ENCODE measurements at regions not wholly inside any gene's neighbourhood (a gene's known extent, or its start where the extent isn't known, plus 50 kb on each side); places are given as distances from the start of the nearest gene placed in this dataset.

GRCh38 chr18:60675801-60676200 lies 303.2 kb upstream of the MC4R start:
- H3K27ac Mint-ChIP-seq (ENCODE audit: low read depth), result no peak overlapping the region
- no peak for ATAC-seq (replicated peaks; ENCODE audit: extremely low read depth, poor library complexity, severe bottlenecking)
- H3K9me3 Mint-ChIP-seq, result no peaks in the 10 kb centered on the region
- H3K4me3 Mint-ChIP-seq, result no peak overlapping the region
- no peak for DNase-seq (ENCODE audit: low spot score in 2 of 2)
- peaks cover 3% of the 10 kb centered on the region for H3K36me3 Mint-ChIP-seq (ENCODE audit: insufficient read depth)
- no peaks in the 10 kb centered on the region for H3K27me3 Mint-ChIP-seq
- H3K4me1 Mint-ChIP-seq, result no peaks in the 10 kb centered on the region

- H3K4me1 Mint-ChIP-seq, result no peaks in the 10 kb centered on the region
- H3K27ac Mint-ChIP-seq (ENCODE audit: low read depth), result no peak overlapping the region
- DNase-seq (ENCODE audit: low spot score in 2 of 2) (no peak), ATAC-seq (replicated peaks; ENCODE audit: extremely low read depth, poor library complexity, severe bottlenecking) (no peak)
- no peak overlapping the region for H3K4me3 Mint-ChIP-seq
- H3K36me3 Mint-ChIP-seq (ENCODE audit: insufficient read depth), result peaks cover 3% of the 10 kb centered on the region
- no peaks in the 10 kb centered on the region for H3K9me3 Mint-ChIP-seq
- no peaks in the 10 kb centered on the region for H3K27me3 Mint-ChIP-seq
These were observed 304.2 kb upstream of the MC4R start for GRCh38 chr18:60676815-60677214.

DNA sequence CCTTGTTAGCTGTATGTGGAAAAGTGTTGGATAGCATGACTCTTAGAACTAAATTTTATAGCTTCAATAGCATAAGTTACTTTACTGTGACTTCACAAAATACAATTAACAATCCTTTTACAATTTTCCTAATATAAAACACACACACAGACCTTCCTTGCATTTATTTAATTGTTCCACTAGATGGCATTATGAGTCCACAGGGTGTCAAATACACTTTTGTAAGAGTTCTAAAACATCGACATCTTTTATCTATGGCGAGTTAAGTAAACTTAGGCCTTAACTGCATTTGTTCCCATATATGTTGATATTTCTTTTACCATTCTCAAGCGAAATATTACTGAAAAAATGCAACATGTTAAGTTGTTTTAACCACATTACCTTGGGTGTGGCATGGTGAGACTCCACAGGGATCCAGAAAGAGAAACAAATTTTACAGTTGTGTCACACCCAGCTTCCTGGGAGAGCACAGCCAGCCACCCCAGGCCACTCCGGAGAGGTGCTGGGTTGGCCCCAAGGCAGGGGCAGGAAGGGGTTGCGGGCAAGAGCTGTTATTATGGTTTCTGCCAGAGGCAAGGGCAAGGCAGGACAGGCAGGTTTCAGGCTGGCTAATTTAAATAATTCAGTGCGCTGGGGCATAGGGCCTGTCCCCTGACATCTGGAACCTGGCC lies 312.4 kb upstream of the MC4R start:
- Mint-ChIP-seq H3K27ac (ENCODE audit: low read depth) (no peak overlapping the region), H3K9me3 (no peaks in the 10 kb centered on the region), H3K27me3 (no peaks in the 10 kb centered on the region), H3K36me3 (ENCODE audit: insufficient read depth) (no peaks in the 10 kb centered on the region), H3K4me3 (no peak overlapping the region), H3K4me1 (no peaks in the 10 kb centered on the region)
- ATAC-seq (replicated peaks; ENCODE audit: extremely low read depth, poor library complexity, severe bottlenecking), result no peak
- DNase-seq (ENCODE audit: low spot score in 2 of 2), result no peak

DNA sequence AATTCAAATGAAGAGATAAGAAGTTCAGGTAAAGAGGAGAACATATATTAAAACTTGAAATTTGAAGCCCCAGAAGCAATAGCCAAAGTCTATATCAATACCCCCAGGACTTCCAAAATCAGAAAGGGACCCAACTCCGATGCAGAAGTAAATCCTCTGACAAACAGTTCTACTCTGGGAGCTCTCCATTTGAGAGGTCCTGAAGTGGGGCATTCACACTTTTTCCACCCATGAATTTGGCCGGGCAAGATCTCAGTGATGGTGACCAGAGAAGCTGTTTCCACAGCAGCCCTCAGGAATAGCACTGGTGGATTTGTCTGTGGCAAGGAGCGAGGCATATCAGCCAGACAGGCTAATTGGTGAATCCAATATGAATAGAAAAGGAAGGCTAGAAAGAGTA lies 313.6 kb upstream of the MC4R start:
- Mint-ChIP-seq H3K27ac (ENCODE audit: low read depth) (no peak overlapping the region), H3K4me1 (no peaks in the 10 kb centered on the region), H3K27me3 (no peaks in the 10 kb centered on the region), H3K36me3 (ENCODE audit: insufficient read depth) (no peaks in the 10 kb centered on the region), H3K4me3 (no peak overlapping the region), H3K9me3 (no peaks in the 10 kb centered on the region)
- no peak for DNase-seq (ENCODE audit: low spot score in 2 of 2)
- no peak for ATAC-seq (replicated peaks; ENCODE audit: extremely low read depth, poor library complexity, severe bottlenecking)

- H3K27ac Mint-ChIP-seq (ENCODE audit: low read depth), result no peak overlapping the region
- no peaks in the 10 kb centered on the region for H3K36me3 Mint-ChIP-seq (ENCODE audit: insufficient read depth)
- H3K4me3 Mint-ChIP-seq, result no peak overlapping the region
- no peaks in the 10 kb centered on the region for H3K27me3 Mint-ChIP-seq
- H3K9me3 Mint-ChIP-seq, result peaks cover 11% of the 10 kb centered on the region
- no peak for ATAC-seq (replicated peaks; ENCODE audit: extremely low read depth, poor library complexity, severe bottlenecking)
- DNase-seq (ENCODE audit: low spot score in 2 of 2), result no peak
- H3K4me1 Mint-ChIP-seq, result no peaks in the 10 kb centered on the region
These were observed 318.5 kb upstream of the MC4R start for GRCh38 chr18:60691061-60691460.

- no peaks in the 10 kb centered on the region for H3K36me3 Mint-ChIP-seq (ENCODE audit: insufficient read depth)
- H3K27ac Mint-ChIP-seq (ENCODE audit: low read depth), result no peak overlapping the region
- no peak for ATAC-seq (replicated peaks; ENCODE audit: extremely low read depth, poor library complexity, severe bottlenecking)
- H3K9me3 Mint-ChIP-seq, result peaks cover 11% of the 10 kb centered on the region
- no peak overlapping the region for H3K4me3 Mint-ChIP-seq
- no peaks in the 10 kb centered on the region for H3K27me3 Mint-ChIP-seq
- no peak for DNase-seq (ENCODE audit: low spot score in 2 of 2)
- no peaks in the 10 kb centered on the region for H3K4me1 Mint-ChIP-seq
These were observed 320.9 kb upstream of the MC4R start for GRCh38 chr18:60693426-60693825.

- ATAC-seq (replicated peaks; ENCODE audit: extremely low read depth, poor library complexity, severe bottlenecking) (no peak), DNase-seq (ENCODE audit: low spot score in 2 of 2) (no peak)
- H3K4me1 Mint-ChIP-seq, result no peaks in the 10 kb centered on the region
- no peak overlapping the region for H3K27ac Mint-ChIP-seq (ENCODE audit: low read depth)
- H3K36me3 Mint-ChIP-seq (ENCODE audit: insufficient read depth), result no peaks in the 10 kb centered on the region
- peaks cover 17% of the 10 kb centered on the region for H3K9me3 Mint-ChIP-seq
- H3K27me3 Mint-ChIP-seq, result no peaks in the 10 kb centered on the region
- no peak overlapping the region for H3K4me3 Mint-ChIP-seq
These were observed 326.3 kb upstream of the MC4R start for GRCh38 chr18:60698901-60699300.

DNA sequence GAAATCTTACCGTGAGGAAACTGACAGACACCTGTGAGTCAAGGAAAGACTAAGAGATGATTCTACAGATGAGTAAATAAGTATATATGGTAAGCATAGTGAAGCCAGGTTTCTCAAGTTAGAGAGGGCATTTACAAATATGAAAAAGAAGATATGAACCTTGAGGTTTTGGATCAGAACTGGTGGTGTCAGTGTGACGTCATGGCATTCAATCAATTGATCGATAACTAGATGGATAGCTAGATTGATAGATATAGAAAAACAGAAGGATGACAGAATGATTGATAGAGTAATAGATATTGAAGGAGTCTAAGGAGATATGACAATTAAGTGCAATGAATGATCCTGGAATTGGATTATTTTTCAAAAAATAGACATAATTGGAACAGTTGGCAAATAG lies 350.2 kb upstream of the MC4R start:
- H3K4me3 Mint-ChIP-seq, result no peak overlapping the region
- DNase-seq (ENCODE audit: low spot score in 2 of 2) (no peak), ATAC-seq (replicated peaks; ENCODE audit: extremely low read depth, poor library complexity, severe bottlenecking) (no peak)
- no peaks in the 10 kb centered on the region for H3K4me1 Mint-ChIP-seq
- no peaks in the 10 kb centered on the region for H3K27me3 Mint-ChIP-seq
- H3K9me3 Mint-ChIP-seq, result peaks cover 10% of the 10 kb centered on the region
- no peaks in the 10 kb centered on the region for H3K36me3 Mint-ChIP-seq (ENCODE audit: insufficient read depth)
- no peak overlapping the region for H3K27ac Mint-ChIP-seq (ENCODE audit: low read depth)

DNA sequence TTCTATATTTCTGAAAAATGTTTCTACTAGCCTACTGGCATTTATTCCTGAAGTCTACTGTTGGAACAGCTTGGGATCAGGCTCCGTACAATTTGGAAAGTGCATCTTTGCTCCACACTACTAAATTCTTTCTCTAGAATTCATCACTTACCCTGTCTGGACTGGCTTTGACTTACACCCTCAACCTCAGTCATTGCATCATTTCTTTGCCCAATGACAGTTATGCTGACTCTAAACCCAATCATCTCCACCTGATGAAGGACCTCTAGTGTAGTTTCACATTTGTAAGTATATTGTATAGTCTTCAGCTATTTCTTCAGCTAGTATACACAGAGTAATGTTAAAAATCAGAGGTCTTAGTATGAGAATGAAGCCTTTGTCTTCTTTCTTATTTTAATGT lies 359.6 kb upstream of the MC4R start:
- no peak for ATAC-seq (replicated peaks; ENCODE audit: extremely low read depth, poor library complexity, severe bottlenecking)
- Mint-ChIP-seq H3K27me3 (no peaks in the 10 kb centered on the region), H3K4me1 (no peaks in the 10 kb centered on the region), H3K27ac (ENCODE audit: low read depth) (no peak overlapping the region), H3K4me3 (no peak overlapping the region), H3K9me3 (peaks cover 18% of the 10 kb centered on the region), H3K36me3 (ENCODE audit: insufficient read depth) (no peaks in the 10 kb centered on the region)
- DNase-seq (ENCODE audit: low spot score in 2 of 2), result no peak

GRCh38 chr18:60739212-60739611 lies 366.6 kb upstream of the MC4R start:
- H3K36me3 Mint-ChIP-seq (ENCODE audit: insufficient read depth), result no peaks in the 10 kb centered on the region

DNA sequence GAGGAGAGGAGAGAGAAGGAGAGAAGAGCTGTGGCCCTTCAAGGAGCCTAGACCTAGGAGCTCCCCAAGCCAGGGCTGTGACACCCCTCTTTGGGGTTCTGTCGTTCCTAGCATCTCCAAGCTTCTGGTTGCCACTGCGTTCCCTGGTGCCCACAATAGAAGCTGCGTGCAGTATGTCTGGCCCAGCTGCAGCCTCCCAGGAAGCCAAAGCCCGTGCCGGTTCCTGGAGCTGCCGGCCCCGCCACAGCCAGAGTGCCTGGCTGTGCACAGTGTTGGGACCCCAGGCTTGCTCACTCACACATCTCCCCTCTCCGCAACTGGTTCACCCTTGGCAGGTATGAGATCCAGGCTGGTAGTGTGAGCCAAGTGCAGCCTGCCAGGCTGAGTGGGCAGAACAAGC lies 367.7 kb upstream of the MC4R start:
- no peak for DNase-seq (ENCODE audit: low spot score in 2 of 2)
- H3K4me3 Mint-ChIP-seq, result no peak overlapping the region
- no peaks in the 10 kb centered on the region for H3K9me3 Mint-ChIP-seq
- no peaks in the 10 kb centered on the region for H3K4me1 Mint-ChIP-seq
- no peaks in the 10 kb centered on the region for H3K36me3 Mint-ChIP-seq (ENCODE audit: insufficient read depth)
- no peak overlapping the region for H3K27ac Mint-ChIP-seq (ENCODE audit: low read depth)
- ATAC-seq (replicated peaks; ENCODE audit: extremely low read depth, poor library complexity, severe bottlenecking), result no peak
- H3K27me3 Mint-ChIP-seq, result no peaks in the 10 kb centered on the region

More at GRCh38 chr18:60739212-60739611, 366.6 kb upstream of the MC4R start:
- Mint-ChIP-seq H3K27ac (ENCODE audit: low read depth) (no peak overlapping the region), H3K27me3 (no peaks in the 10 kb centered on the region), H3K9me3 (peaks cover 5% of the 10 kb centered on the region), H3K4me1 (no peaks in the 10 kb centered on the region), H3K4me3 (no peak overlapping the region)
- DNase-seq (ENCODE audit: low spot score in 2 of 2) (no peak), ATAC-seq (replicated peaks; ENCODE audit: extremely low read depth, poor library complexity, severe bottlenecking) (no peak)

GRCh38 chr18:60746491-60746890 lies 373.9 kb upstream of the MC4R start:
- Mint-ChIP-seq H3K36me3 (ENCODE audit: insufficient read depth) (no peaks in the 10 kb centered on the region), H3K27me3 (no peaks in the 10 kb centered on the region), H3K4me3 (no peak overlapping the region), H3K4me1 (no peaks in the 10 kb centered on the region), H3K9me3 (peaks cover 8% of the 10 kb centered on the region), H3K27ac (ENCODE audit: low read depth) (no peak overlapping the region)
- ATAC-seq (replicated peaks; ENCODE audit: extremely low read depth, poor library complexity, severe bottlenecking), result no peak
- DNase-seq (ENCODE audit: low spot score in 2 of 2), result no peak

DNA sequence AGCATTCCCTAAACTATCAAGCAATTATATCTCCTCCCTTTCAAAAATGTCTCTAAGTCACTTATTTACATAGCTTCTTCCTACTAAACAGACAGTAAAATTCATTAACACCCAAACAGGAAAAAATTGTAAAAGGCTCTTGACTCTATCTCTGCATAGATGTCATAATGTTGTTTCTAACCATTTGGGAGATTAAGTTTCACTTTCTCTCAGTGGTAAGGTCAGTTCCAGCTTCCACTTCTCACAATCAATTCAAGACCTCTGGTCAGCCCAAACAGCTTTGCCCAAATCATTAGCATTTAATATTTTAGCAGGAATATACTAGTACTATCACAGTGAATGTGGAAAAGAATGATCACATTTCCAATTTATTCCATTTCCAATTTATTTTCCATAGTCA lies 374.3 kb upstream of the MC4R start:
- DNase-seq (ENCODE audit: low spot score in 2 of 2) (no peak), ATAC-seq (replicated peaks; ENCODE audit: extremely low read depth, poor library complexity, severe bottlenecking) (no peak)
- no peaks in the 10 kb centered on the region for H3K27me3 Mint-ChIP-seq
- H3K4me3 Mint-ChIP-seq, result no peak overlapping the region
- H3K27ac Mint-ChIP-seq (ENCODE audit: low read depth), result no peak overlapping the region
- H3K36me3 Mint-ChIP-seq (ENCODE audit: insufficient read depth), result no peaks in the 10 kb centered on the region
- H3K9me3 Mint-ChIP-seq, result peaks cover 11% of the 10 kb centered on the region
- no peaks in the 10 kb centered on the region for H3K4me1 Mint-ChIP-seq

DNA sequence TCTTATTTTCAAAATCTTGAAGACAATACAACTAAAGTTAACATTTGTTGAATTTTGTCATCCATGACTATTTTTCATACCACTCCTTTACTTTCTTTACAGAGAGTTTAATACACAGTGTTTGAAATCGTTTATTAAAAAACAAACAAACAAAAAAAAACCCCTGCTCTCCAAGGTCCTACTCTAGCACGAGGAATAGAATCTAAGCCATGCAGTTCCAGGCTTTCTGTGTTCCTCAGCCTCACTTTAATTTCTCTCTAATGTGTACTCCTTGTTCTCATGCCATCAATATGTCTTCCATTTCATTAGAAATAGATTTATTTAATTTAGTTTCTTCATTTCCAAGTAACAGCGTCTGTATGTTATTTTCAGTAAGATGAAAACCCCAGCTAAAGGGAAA lies 381.2 kb upstream of the MC4R start:
- no peak overlapping the region for H3K4me3 Mint-ChIP-seq
- H3K36me3 Mint-ChIP-seq (ENCODE audit: insufficient read depth), result no peaks in the 10 kb centered on the region

More for the DNA sequence above, 381.2 kb upstream of the MC4R start:
- Mint-ChIP-seq H3K9me3 (peaks cover 11% of the 10 kb centered on the region), H3K4me1 (no peaks in the 10 kb centered on the region), H3K27me3 (no peaks in the 10 kb centered on the region), H3K27ac (ENCODE audit: low read depth) (no peak overlapping the region)
- ATAC-seq (replicated peaks; ENCODE audit: extremely low read depth, poor library complexity, severe bottlenecking), result no peak
- no peak for DNase-seq (ENCODE audit: low spot score in 2 of 2)
